HG02588 (cell line): ENCODE measurements at regions not wholly inside any gene's neighbourhood (a gene's known extent, or its start where the extent isn't known, plus 50 kb on each side); places are given as distances from the start of the nearest gene placed in this dataset.

ENCODE experiments used
- ATAC-seq: cut with Tn5 transposase; IDR thresholded peaks from one replicate; pipeline ENCODE4 v1.9.1; 2021; ENCODE audit warnings: mild to moderate bottlenecking, moderate library complexity; ENCODE audit not compliant: unreplicated experiment

DNA sequence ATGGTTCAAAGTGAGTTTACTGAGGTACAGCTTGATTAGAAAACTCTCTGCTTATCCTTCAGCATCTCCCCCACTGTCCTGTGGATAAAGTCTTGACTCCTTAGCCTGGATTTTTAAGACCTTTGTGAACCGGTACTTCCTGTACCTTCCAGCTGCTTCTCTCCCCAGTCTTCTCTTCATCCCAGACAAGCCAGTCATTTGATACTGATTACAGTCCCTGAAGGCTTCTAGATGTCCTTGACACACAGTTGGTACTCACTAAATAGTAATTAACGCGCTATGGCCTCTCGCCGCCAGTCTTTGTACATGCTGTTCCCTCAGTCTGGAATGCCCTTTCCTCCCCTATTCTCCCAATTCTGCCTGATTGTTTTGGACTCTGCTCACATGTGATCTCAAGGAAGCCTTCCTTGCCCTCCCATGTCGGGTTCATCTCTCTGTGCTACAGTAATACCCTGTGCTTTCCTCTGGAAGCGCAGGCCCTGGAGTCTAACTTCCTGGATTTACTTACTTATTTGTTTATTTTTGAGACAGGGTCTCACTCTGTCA is 50.6 kb upstream of the PTGR2 start:
- no peak for ATAC-seq

DNA sequence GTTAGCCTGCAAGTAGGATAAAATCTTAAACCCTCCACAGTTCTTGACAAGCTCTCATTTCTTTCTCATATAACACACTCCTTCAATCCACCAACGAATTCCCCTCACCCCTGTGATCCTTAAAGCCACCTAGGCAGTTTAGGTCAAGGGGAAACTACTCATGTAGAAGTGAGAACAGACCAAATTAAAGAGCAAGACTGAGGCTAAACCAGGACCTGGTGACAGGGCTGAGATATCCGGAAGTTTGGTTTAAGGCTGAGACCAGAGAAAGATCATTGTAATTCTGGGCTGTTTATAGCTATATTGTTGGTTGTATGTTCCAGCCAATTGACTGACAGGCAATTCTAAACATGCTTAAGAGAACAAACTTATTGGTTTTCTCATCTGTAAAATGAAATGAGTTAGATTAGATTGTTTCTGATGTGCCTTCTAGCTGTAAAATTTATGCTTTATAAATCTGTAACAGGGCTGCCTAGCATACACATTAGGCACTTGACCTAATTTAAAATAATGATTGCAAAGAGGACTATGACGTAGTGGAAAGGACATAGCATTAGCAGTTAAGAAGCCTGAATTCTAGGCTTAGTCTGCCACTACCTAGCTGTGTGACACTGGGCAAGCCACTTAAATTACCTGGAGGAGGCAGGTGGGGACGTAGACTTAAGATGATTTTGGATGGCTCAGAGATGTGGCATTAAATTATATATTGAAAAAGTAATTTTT is 53.9 kb upstream of the PTGR2 start:
- no peak for ATAC-seq

DNA sequence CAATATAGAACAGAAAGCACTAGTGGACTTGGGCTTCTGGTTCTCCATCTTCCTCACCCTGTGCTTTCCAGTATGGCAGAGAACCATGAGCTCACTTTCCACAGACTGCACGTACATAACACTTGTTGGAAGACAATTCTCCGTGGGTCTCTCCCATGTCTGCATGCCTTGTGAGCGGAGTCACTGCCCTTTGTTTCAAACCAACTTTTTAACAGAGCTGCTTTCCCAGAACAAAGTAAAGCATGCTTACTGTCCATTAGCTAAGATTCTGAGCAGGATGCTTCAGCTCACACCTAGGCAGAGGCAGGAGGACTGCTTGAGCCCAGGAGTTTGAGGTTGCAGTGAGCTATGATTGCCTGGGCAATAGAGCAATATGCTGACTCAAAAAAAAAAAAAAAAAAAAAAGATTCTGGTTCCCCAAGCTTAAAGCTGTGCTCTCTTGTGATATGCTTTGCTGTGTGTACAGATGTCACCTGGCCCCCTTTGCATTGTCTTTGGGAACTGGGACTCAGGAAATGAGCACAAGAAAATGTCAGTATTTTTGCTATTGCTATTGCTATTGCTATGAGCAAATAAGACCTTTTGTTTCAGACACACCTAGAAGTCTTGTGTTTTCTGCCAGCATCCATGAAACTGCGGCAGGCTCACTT is 54.6 kb upstream of the PTGR2 start:
- ATAC-seq, result no peak

DNA sequence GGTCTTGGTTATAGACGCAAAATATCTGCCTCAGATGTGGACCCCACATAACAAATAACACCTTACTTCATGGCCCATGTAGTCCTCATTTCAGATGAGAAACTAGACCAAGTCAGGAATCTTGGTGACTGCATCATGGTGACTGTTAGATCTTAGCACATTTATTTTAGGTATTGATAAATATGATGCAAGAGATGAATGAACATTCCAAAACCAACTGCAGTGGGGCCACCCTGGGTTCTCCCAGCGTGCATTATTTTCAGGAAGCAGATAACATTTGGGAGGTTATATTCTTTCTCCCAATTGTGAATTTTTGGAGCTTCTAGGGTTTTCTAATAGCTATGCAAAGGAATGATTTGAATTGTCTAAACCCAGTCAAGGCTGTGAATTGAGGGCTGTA is 55.2 kb upstream of the PTGR2 start:
- ATAC-seq, result no peak

DNA sequence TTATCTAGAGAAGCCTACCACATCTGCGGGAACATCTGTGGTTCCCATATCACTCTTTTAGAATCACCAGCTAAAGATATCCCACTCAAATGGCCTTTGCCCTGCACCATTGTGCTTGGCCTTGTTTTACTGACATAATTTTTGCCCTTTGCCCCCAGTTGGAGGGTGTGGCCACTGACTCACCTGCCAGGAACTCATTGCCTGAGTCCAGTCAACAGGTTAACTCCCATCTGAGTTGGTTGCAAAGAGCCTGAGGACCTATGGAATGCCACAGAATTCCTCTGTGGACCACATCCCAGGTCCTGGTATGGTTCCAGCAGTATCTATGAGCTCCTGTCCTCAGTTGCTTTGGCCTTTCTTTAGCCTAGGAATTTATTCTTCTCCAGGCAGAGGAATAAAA is 55.7 kb upstream of the PTGR2 start:
- no peak for ATAC-seq

DNA sequence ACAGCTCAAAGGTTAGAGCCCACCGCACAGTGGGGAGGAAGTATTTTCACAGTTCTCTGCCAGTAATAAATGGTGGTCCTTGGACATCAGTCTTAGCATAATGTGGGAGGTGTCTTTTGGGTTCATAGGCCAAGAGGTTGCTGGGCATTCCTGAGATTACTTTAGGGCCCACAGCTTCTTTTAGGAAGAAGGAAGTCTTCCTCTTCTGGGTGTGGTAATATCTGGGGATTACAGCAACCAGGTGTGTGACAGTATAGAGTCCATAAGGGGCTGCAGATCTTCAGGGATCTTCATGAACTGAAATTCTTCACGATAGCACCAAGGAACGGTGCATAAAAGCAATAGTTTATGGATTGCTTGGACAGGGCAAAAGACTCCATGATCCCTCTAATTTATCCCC is 56.2 kb upstream of the PTGR2 start:
- no peak for ATAC-seq

DNA sequence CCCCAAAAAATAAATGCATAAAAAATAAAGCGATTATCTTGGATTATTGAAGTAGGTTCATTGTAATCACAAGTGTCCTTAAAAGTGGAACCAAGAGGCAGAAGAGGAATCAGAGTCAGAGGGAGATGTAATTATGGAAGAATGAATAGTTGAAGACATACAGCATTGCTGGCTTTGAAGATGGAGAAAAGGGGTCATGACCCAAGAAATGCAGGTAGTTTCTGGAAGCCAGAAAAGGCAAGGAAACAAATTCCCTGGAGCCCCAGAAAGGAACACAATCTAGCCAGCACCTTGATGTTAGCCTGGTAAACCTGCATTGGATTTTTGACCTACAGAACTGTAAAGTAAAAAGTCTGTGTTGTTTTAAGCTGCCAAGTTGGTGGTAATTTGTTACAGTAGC is 57.5 kb upstream of the PTGR2 start:
- no peak for ATAC-seq

DNA sequence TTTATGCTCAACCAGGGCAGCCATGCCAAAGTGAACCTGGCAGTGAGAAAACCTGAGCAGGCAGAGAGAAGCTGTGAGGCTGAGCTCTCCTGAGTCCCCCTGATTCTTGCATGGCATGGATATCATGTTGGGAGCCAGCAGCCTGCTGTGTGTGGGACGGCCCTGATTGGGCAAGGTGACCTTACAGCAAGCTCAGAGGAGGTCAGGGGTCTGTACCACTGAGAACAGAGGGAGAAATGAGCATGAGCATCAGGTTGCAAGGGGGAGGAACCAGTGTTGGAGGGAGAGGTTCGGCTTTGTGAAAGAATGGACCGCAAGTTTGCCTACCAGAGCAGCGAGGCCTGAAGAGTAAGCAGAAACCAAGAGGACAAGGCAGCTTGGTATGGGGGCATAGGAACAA is 59.1 kb upstream of the PTGR2 start:
- no peak for ATAC-seq

DNA sequence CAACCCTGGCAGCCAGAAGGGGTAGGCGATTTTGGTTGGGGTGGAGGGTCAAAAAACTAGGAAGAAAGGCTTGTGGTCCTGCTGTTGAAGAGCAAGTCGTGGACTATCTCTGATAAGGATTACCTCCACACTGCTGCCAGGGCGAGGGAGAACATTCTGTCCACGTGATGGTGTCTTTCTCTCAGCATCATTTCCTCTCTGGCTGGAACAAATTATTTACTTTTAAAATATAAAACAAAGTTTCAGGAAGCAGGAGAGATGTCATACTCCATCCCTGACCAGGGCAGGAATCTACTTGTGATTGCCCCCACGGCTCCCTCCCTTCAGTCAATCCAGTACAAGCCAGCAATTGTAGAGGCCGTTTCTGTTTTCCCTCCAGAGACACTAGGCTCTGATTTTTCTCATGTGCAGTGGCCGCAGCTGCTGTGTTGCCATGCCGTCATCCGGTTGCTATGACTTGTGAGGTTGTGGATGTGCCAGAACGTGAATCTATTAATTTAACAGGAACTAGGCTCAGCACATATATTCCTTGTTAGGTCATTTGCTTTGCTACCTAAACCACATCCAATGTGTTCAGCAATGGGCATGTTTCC is 61.5 kb upstream of the PTGR2 start:
- ATAC-seq, result no peak

DNA sequence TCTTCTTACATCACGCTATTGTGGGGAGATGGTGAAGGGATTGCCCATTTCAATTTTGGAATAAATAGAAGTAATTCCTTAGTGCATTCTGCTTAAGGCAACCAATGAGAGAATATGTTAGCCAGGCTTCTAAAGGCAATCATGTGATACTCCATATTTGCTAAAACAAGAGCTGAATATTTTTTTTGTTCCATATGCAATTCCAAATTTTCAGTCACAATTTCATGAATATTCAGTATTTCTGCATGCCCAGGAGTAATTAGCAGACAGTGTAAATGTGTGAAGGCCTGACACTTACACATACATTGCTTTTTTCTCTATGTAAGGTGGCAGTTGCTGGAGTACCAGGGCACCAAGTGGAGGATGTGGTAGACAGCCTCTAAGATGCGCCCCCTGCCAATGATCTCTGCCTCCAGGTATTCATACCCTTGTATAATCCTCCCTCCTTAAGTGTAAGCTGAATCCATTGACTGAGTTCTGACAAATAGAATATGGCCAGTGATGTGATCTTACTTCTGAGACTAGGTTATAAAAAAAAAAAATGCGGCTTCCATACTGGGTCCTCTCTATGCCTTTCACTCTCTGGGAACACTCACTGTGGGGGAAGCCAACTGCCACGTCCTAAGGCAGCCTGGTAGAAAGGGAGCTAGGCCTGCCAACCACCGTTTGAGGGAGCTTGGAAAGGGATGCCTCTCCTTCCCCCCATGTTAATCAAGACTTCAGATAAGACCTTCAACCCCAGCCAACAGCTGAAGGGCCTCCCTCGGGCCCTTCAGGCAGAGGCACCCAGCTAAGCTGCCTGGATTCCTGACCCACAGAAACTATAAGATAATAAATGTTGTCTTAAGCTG is 62.7 kb upstream of the PTGR2 start:
- no peak for ATAC-seq

DNA sequence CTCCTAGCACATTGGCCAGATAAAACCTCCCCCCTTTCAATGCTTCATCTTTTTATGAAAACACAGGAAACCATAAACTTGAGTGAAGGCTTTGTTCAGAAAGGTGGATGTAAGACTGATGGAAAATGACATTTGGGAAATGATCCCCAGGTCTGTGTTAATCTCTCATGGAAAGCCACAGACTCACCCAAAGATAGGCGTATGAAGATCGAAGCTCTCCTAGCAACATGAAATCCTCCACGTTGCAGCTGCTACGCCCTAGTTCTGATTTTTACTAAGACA is 63.4 kb upstream of the PTGR2 start:
- no peak for ATAC-seq

DNA sequence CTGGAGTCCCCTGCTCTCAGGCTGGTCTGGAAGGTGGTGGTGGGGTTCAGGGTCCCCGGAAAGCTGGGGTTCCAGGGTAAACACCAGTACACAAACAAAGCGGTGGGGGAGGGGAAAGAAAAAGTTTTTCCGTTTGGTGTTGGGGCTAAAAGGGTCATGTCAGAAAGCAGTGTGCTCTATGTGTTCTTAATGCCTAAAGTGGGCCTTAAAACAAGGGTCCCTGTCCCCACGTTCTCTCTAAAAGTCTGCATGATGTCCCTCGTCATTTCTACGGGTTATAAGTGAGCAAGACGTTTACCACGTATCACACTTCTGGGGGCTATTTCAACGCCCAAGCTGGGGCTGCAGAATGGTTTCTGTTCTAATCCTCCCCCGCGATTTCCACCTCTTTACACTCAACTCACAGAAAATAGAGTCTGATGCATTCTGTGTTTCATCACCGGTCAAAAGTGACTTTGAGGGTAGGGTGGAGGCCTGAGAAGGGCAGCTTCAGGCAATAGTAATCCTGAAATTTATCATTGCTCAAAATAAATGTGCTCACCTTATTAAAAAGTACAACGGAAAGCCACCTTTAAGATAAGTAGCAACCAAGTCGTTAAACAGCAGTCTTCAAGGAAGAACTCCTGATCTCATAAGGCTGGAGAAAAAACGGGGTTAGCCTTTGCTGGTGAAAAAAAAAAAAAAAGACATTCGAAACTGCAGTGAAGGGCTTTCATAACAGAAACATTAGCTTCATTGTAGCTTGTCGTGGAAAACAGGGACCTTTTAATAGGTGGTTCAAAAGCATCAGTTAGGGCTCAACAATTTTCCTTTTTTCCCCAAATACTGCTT is 63.9 kb upstream of the PTGR2 start:
- ATAC-seq, result no peak

DNA sequence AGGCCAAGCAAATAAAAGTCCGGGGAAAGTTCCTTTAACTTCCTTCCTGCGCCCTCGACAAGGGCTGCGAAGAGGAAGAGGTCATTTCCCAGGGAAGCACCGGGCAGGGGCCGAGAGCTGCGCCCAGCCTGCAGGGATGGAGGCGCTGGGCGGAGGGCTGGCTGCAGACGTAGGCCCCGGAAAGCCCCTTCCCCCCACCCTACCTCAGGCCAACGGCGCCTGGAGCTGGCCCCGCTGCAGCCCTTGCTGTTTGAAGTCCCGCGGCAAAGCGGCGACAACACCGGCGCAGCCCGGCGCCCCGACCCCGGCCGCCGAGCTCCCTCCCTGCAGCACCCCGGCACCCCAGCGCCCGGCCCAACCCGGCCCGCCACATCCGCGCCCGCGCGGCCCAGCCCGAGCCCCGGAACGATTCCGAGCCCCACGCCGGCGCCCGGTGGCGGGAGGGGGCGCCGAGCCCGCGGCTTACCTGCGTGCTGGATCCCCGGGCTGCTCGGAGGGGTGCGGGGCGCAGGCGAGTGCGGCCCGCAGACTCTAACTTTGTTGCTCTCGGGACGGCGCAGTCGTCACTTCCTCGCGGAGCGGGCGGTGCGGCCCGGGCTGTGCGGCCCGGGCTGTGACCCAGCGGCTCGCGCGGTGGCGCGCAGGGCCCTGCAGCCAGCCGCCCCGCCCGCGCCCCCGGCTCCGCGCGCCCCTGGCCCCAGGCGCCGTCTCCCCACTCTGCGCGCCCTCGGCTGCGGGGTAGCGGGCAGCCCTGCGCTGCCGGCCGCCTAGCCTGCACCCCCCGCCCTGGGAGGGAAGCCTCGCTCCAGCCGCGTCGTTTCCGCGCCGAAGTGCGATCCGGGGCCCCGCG is 64.8 kb upstream of the PTGR2 start:
- ATAC-seq, result no peak

DNA sequence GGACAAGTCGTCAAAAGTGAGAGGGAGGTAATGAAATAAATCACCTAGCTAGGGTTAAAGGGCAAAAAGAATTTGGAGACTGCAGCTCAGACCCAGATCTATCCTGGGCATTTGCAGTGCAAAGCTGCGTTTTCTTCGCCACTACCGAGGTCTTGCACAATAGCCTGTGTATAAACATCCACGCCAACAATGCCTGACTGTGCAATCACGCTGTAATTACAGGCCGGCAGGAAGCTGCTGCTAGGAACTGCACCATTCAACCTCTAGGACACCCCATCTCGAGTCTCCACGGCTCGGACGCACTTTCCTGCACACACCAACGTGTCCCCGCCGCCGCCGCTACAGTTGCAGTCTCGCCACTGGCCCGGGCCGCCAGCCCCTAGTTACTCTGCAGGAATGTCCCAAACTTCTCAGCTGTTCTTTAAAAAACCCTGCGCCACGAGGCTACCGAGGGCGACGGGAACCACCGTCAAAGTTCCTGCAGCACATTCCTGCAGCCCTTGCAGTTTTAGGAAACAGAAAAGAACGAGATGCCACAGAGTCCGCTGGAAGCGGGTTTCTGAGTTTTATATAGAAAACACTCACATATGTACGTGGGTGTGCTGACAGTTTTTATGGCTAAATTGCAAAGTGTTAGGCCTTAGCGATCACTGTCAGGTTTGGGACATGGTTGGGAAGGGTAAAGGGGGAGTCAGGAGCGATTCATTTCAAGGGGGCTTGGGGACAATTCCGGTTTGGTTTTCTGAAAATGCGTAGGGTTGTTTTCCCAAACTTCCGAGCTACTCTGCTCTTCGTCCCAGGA is 65.6 kb upstream of the PTGR2 start:
- ATAC-seq, result no peak

DNA sequence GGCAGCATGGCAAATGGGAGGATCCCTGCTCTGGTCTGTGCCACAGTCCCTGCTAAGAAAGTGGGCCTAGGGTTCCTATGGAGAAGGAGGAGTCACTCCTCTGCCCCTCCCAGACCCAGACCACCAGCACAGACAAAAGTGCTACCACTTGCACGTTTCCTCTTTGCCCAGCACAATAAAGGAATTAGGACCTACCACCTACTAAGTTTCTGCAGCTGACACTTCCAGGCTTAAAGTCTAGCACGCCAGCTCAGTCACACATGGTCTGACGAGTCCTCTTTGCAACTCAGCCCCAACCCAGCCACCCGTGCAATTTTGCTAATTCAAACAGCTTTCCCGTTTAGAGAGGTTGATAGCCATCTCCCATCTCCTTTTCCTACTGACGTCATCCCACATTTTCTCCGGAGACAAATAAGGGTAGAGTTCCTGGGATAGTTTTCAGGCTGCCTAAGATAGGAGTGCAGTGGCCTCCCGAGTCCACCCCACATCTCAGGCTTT is 66.2 kb upstream of the PTGR2 start:
- no peak for ATAC-seq

DNA sequence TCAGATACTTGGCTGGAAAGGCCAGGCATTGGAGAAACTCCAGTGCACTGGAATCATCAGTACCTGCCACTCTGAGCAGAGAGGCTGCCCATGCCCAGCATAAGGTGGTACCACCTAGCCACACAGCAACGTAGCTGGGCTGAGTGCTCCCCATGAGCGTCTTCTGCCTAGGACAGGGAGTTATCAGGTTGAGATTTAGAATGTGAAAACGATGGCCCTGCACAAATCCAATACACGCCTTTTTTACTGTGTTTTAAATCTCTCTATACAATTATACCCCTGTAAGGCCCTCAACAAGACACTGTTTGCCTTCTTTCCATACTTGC is 66.7 kb upstream of the PTGR2 start:
- ATAC-seq, result no peak

DNA sequence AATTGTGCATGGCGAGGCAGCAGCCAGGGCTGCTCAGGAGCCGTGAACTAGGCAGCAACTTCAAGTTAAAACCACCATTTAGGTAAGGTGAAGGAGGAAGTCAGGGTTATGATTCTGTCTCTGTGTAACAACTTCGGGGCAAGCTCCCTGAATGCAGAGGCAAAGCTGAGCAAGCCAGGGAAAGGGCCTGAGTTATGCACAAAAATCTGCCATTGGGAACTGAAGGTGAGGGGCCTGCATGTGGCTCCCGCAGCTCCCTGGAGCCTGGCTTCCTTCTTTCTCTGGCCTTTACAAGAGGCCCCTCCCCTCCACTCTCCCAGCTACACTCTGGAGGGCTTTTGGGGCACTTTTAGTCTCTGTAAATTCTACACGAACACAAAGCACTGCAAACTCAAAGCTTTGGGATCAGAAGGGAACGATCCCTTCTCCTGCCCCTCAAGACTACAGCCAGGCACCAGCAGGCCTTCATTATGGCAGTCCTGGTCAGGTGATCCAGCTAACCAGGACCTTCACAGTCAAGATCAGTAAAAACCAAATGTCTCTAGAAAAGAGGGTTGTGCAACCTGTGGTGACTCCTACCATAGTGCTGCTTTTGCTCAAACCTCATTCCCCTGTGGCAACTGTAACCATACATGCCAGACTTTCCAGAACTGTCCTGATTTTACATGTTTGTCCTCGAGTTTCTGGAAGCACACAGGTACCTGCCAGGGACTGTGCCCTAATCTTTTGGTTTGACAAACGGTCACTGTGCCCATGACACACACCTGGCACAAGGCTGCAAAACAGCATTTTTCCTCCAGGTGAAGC is 67.2 kb upstream of the PTGR2 start:
- ATAC-seq, result no peak

DNA sequence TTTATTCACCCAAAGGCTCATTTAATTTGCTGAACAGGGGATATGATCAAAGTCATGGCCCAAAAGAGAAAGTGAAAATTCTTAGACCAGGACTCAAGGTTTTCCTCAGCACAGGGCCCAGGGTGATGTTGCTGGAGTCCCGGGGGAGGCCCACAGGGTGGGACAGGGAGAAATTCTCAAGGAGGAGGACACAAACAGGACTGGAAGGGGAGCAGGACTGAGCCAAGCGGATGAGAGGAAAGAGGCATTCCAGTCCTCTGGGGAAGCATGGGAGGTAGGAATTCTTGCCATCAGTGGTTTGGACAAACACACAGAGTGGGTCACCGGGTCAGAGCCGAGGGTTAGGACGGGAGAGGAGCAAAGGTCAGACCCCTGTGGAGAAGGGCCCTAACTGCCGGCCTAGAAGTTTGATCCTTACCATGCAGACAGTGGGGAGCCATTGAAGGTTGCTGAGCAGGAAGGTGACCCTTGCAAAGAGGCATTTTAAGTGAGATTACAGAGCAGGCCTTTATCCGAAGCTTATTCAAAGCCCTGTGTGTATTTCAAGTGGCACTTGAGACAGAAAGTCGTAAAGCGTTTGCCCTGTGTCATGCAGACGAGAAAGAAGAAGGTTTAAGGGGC is 68.4 kb upstream of the PTGR2 start:
- no peak for ATAC-seq
